Upper lobe of left lung (tissue), 6 donors: ENCODE measurements at regions not wholly inside any gene's neighbourhood (a gene's known extent, or its start where the extent isn't known, plus 50 kb on each side); places are given as distances from the start of the nearest gene placed in this dataset.

Experiments used
- ATAC-seq, 2 donors: fragments of 200-7000 bp; cut with Tn5 transposase; one replicate each; pipeline ENCODE4 v1.9.1; 2022; ENCODE audit warnings: mild to moderate bottlenecking in 2 of 2, moderate library complexity in 2 of 2; ENCODE audit not compliant: low FRiP score in 2 of 2
- DNase-seq, 2 donors: peaks; one replicate each; pipeline ENCODE4 v3.0.0-alpha.2; 2019 to 2020
- H3K27ac ChIP-seq, 4 donors: fragments of 200-600 bp; sonication (generic); one replicate each; pipeline ENCODE4 v1.5.1; 2016 to 2019
- H3K27me3 ChIP-seq, 4 donors: fragments of 200-600 bp; sonication (generic); one replicate each; pipeline ENCODE4 v1.5.1; 2017 to 2019
- H3K36me3 ChIP-seq, 4 donors: fragments of 200-600 bp; sonication (generic); one replicate each; pipeline ENCODE4 v1.5.1; 2016 to 2019
- H3K4me1 ChIP-seq, 4 donors: fragments of 200-600 bp; sonication (generic); one replicate each; pipeline ENCODE4 v1.5.1; 2018 to 2019
- H3K4me3 ChIP-seq, 4 donors: fragments of 200-600 bp; sonication (generic); one replicate each; pipeline ENCODE4 v1.5.1; 2017 to 2019; ENCODE audit warnings: mild to moderate bottlenecking in 2 of 4, moderate library complexity in 1 of 4
- H3K9me3 ChIP-seq, 4 donors: fragments of 200-600 bp; sonication (generic); one replicate each; pipeline ENCODE4 v1.5.1; 2018 to 2019
- EP300 ChIP-seq, 4 donors: sonication (generic); formaldehyde crosslinking; IDR thresholded peaks; one replicate each; pipeline ENCODE4 v1.5.1; 2017; ENCODE audit warnings: antibody characterized with exemption in 4 of 4, control low read depth in 2 of 4
- POLR2A ChIP-seq, 4 donors: fragments of 450-650 bp; IDR thresholded peaks; one replicate each; pipeline ENCODE4 v1.5.1; 2016 to 2017; ENCODE audit warnings: antibody characterized with exemption in 4 of 4, mild to moderate bottlenecking in 2 of 4
- POLR2AphosphoS5 ChIP-seq, 2 donors: sonication (generic); formaldehyde crosslinking; IDR thresholded peaks; one replicate each; pipeline ENCODE4 v1.5.1; 2017; ENCODE audit warnings: antibody characterized with exemption in 2 of 2
- WGBS, 2 donors: methylation state at CpG; one replicate each; pipeline ENCODE4 v1.1.5; 2017 to 2018; 5-methylcytosine and 5-hydroxymethylcytosine counted together
- TF ChIP-seq, protein P1 (sequence below), 6 experiments: fragments of 450-650 bp in 4 of 6; fragments of 200-600 bp in 2 of 6; sonication (generic) in 2 of 6; IDR thresholded peaks; one replicate each; pipeline ENCODE4 v1.5.1; 2016 to 2019; ENCODE audit warnings: antibody characterized with exemption in 6 of 6
- donor health status: DM: no; HTN: no; CAD: no; lungs with moderate emphysema.
- donor health status: DM: no; HTN: yes; CAD: no; lungs with severe emphysema.

DNA sequence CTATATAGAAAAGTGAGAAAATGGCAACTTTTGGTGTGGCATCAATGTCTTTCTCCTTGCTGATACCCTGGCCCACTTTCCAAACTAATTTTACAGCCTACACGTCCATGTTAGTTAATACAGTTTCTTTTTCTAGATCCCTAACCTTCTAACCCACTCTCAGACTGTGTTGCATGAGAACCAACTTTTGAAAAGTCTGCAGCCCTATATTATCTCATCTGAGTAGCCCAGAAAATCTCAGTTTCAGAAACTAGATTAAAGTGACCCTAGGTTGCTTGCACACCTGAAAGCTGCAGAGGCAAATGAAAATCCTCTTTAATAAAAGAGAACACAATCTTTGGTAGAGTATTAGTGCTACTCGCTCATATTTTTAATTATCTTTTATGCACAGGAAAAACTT, 371.6 kb upstream of the EMCN start:
- no peak for TF ChIP-seq POLR2AphosphoS5 (IDR thresholded peaks at IDR 0.05)
- TF ChIP-seq POLR2A (IDR thresholded peaks at IDR 0.05), result no peak
- no peak for TF ChIP-seq EP300 (IDR thresholded peaks at IDR 0.05)
- TF ChIP-seq, protein P1, sequence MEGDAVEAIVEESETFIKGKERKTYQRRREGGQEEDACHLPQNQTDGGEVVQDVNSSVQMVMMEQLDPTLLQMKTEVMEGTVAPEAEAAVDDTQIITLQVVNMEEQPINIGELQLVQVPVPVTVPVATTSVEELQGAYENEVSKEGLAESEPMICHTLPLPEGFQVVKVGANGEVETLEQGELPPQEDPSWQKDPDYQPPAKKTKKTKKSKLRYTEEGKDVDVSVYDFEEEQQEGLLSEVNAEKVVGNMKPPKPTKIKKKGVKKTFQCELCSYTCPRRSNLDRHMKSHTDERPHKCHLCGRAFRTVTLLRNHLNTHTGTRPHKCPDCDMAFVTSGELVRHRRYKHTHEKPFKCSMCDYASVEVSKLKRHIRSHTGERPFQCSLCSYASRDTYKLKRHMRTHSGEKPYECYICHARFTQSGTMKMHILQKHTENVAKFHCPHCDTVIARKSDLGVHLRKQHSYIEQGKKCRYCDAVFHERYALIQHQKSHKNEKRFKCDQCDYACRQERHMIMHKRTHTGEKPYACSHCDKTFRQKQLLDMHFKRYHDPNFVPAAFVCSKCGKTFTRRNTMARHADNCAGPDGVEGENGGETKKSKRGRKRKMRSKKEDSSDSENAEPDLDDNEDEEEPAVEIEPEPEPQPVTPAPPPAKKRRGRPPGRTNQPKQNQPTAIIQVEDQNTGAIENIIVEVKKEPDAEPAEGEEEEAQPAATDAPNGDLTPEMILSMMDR (IDR thresholded peaks at IDR 0.05), result no peak
- no peaks in the 10 kb centered on the region for H3K4me1 ChIP-seq
- H3K27me3 ChIP-seq, result no peaks in the 10 kb centered on the region
- H3K36me3 ChIP-seq, result no peaks in the 10 kb centered on the region
- ATAC-seq (no peak), DNase-seq (no peak)
- 84 to 85% methylated on average over 2 of the region's 2 CpGs for WGBS, 2 donors
- peaks cover 0 to 10% (median 5%) of the 10 kb centered on the region in 4 donors for H3K9me3 ChIP-seq
- H3K4me3 ChIP-seq, result no peak overlapping the region
- no peak overlapping the region for H3K27ac ChIP-seq

DNA sequence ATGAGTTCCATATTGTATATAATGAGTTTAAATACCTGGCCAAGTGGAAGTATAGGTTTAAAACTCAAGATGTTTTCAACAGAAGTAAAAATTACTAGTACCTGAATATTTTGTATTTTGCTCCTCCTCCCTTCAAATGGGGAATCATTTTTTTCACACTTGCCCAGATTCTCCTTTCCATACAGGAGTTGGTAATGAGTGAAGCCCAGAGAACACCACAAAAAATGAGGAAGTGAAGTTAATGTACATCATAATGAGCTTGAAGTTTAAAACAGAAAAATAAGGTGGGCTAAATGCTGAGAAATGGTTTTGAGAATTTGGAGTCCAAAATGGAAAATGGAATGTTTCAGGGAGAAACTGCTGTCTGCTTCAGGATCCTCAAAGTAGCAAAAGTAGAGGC, 364.8 kb upstream of the EMCN start:
- Histone ChIP-seq H3K36me3 (no peaks in the 10 kb centered on the region), H3K27me3 (no peaks in the 10 kb centered on the region), H3K4me3 (no peak overlapping the region), H3K9me3 (peaks cover 0 to 10% (median 3%) of the 10 kb centered on the region in 4 donors), H3K4me1 (no peaks in the 10 kb centered on the region), H3K27ac (no peak overlapping the region)
- TF ChIP-seq POLR2A (IDR thresholded peaks at IDR 0.05) (no peak), EP300 (IDR thresholded peaks at IDR 0.05) (no peak), POLR2AphosphoS5 (IDR thresholded peaks at IDR 0.05) (no peak)
- TF ChIP-seq, protein P1 (IDR thresholded peaks at IDR 0.05), result no peak
- ATAC-seq, result no peak
- no peak for DNase-seq

DNA sequence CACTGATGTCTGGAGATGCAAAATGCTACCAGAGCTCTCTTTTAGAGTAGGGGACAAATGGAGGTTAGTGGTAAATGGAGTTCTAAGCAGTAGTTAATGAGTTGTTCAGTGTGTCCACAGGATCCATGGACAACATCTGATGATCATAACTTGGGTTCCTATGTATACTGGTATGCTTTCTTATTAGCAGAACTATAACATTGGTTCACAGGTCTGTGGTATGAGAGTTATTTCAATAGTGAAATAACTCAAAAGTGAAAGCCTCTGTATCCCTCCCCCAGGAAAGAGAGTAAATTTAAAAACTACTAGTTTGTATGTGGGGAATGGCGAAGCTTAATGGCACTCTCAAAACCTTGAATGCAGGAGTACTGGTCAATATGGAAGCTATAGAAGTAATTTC, 363.5 kb upstream of the EMCN start:
- Histone ChIP-seq H3K4me3 (no peak overlapping the region), H3K27me3 (no peaks in the 10 kb centered on the region), H3K27ac (no peak overlapping the region), H3K36me3 (no peaks in the 10 kb centered on the region), H3K9me3 (peaks cover 0 to 10% (median 3%) of the 10 kb centered on the region in 4 donors), H3K4me1 (no peaks in the 10 kb centered on the region)
- ATAC-seq, result no peak
- no peak for DNase-seq
- TF ChIP-seq POLR2A (IDR thresholded peaks at IDR 0.05), result no peak
- no peak for TF ChIP-seq POLR2AphosphoS5 (IDR thresholded peaks at IDR 0.05)
- TF ChIP-seq, protein P1 (IDR thresholded peaks at IDR 0.05), result no peak
- TF ChIP-seq EP300 (IDR thresholded peaks at IDR 0.05), result no peak
- 93 to 100% methylated on average over 1 of the region's 1 CpG for whole genome bisulfite sequencing, 2 donors

- Histone ChIP-seq H3K36me3 (no peaks in the 10 kb centered on the region), H3K9me3 (no peaks in the 10 kb centered on the region), H3K27me3 (no peaks in the 10 kb centered on the region), H3K27ac (no peak overlapping the region), H3K4me3 (no peak overlapping the region), H3K4me1 (no peaks in the 10 kb centered on the region)
- ATAC-seq (peak in 1 of 2 donors; percentile 46), DNase-seq (no peak)
- WGBS, 2 donors, result 75 to 89% methylated on average over 1 of the region's 1 CpG
- no peak for TF ChIP-seq POLR2AphosphoS5 (IDR thresholded peaks at IDR 0.05)
- TF ChIP-seq EP300 (IDR thresholded peaks at IDR 0.05), result no peak
- no peak for TF ChIP-seq POLR2A (IDR thresholded peaks at IDR 0.05)
- TF ChIP-seq, protein P1 (IDR thresholded peaks at IDR 0.05), result no peak
Observed at GRCh38 chr4:100880011-100880410, 362.2 kb upstream of the EMCN start.

DNA sequence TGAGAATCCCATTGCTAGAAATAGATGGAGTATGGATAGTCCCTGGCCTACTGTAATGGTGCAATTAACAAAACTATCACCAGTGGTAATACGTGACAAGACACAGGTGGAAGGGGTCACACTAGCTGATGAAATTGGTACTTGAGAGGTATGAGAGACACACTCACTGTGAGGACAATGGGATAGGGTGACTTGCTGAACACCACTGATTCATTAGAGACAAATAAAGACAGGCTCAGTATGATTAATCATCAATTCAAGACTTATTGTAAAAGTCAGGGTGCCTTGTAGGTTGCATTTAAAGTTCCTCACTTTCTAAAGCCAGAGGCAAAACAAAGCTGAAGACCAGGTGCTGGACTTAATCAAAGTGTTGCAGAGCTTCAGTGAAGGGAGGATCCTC, 361.6 kb upstream of the EMCN start:
- TF ChIP-seq POLR2A (IDR thresholded peaks at IDR 0.05) (no peak), POLR2AphosphoS5 (IDR thresholded peaks at IDR 0.05) (no peak), EP300 (IDR thresholded peaks at IDR 0.05) (no peak)
- ATAC-seq (no peak), DNase-seq (no peak)
- H3K4me1 ChIP-seq, result no peaks in the 10 kb centered on the region
- no peaks in the 10 kb centered on the region for H3K36me3 ChIP-seq
- 94 to 100% methylated on average over 1 of the region's 1 CpG for WGBS, 2 donors
- H3K27ac ChIP-seq, result no peak overlapping the region
- H3K27me3 ChIP-seq, result no peaks in the 10 kb centered on the region
- H3K9me3 ChIP-seq, result no peaks in the 10 kb centered on the region
- H3K4me3 ChIP-seq, result no peak overlapping the region
